Head of caudate nucleus (tissue), 42 donors: ENCODE measurements at regions not wholly inside any gene's neighbourhood (a gene's known extent, or its start where the extent isn't known, plus 50 kb on each side); places are given as distances from the start of the nearest gene placed in this dataset.
"Not testable (repeated sequence)": the region's sequence is repeated elsewhere in the genome, so short reads cannot be mapped to it uniquely, and the experiment has no call there.

Experiments used
- DNase-seq, 42 donors: peaks; one replicate each; pipeline versions ENCODE4 v3.0.0 to v3.0.0-alpha.2; 2020 to 2021; ENCODE audit warnings: mixed read lengths in 7 of 42
- intact Hi-C: fragments of 100-400 bp; cut with DNase I; formaldehyde crosslinking; loops from one replicate; pipeline ENCODE4 v1.15.0; 2022

DNA sequence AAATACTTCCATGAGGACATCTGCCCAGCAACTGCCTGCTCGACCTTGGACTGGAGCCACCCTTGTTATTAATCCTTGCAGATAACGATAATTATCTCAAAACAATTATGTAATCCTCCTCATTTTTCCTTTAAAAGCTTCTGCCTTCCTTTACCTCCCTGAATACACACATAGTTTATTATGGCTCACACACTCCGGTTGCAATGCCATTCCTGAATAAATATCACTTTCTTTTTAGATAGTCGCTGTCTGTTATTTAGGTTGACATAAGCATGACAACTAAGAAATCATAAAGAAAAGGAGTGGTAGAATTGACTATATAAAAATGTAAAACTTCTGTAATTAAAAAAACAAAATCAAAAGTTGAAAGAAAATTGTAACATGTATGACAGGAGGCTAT is 64.8 kb downstream of the B4GALT7 start:
- intact Hi-C loops, DNase-seq: not testable (repeated sequence)

DNA sequence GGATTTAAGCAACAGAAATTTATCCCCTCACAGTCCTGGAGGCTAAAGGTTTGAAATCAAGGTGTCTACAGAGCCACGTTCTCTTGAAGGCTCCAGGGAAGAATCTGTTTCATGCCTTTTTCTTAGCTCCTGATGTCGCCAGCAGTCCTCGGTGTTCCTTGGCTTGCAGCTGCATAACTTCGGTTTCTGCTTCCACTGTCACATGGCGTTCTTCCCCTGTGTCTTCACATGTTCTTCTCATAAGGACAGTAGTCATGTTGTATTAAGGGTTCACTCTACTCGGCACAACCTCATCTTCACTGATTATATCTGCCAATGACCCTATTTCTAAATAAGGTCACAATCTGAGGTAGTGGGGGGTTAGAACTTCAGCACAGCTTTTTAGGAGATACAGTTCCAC is 65.2 kb downstream of the B4GALT7 start:
- intact Hi-C loops, DNase-seq: not testable (repeated sequence)

DNA sequence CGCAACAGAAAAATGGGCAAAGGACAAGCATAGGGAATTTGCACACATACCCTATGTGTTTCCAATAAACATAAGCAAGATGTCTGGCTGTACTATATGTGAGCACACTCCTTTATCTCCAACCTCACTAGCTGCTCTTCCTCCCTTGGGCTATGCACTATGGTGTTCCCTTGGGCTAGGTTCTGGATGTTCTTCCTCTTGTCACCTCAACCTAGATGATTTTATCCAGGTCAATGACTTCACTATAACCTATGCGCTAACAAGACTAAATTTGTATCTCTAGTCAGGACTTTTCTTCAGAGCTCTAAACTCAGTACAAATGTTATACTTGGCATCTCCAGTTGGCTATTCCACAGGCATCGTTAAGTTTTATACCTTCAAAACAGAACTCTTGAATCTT is 66.0 kb downstream of the B4GALT7 start:
- DNase-seq, intact Hi-C loops: not testable (repeated sequence)

DNA sequence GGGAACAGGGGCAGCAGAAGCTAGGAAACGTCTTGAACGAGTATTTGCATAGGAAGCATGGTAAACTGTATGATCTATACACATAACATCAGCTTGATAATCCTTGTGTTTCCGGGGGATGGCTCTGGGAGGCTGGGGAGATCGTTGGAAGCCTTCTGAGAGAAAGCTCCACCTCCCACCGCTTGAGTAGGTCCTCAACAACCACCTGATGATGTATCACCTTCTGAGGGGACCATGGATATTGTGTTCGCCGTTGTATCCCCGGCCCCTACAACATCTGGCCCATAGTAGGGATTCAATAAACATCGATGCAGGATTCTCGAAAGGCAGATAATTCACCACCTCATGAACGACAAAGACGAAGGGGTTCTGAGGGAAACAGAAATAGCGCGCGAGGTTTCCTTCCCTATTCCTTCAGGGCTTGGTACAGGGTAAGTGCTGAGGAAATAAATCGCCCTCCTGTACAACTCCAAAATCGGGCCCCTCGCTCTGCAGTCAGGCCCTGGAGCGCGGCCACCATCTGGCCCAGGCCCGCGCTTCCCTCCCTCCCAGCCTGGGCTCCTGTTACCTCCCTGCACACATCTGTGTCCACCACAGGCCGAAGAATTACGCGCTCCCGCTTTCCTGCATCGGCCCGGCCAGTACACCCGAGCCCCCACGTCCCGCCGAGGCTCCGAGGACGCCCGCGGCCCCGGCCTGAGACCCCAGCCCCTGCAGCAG is 71.3 kb downstream of the B4GALT7 start:
- intact Hi-C loops, DNase-seq: not testable (repeated sequence)

DNA sequence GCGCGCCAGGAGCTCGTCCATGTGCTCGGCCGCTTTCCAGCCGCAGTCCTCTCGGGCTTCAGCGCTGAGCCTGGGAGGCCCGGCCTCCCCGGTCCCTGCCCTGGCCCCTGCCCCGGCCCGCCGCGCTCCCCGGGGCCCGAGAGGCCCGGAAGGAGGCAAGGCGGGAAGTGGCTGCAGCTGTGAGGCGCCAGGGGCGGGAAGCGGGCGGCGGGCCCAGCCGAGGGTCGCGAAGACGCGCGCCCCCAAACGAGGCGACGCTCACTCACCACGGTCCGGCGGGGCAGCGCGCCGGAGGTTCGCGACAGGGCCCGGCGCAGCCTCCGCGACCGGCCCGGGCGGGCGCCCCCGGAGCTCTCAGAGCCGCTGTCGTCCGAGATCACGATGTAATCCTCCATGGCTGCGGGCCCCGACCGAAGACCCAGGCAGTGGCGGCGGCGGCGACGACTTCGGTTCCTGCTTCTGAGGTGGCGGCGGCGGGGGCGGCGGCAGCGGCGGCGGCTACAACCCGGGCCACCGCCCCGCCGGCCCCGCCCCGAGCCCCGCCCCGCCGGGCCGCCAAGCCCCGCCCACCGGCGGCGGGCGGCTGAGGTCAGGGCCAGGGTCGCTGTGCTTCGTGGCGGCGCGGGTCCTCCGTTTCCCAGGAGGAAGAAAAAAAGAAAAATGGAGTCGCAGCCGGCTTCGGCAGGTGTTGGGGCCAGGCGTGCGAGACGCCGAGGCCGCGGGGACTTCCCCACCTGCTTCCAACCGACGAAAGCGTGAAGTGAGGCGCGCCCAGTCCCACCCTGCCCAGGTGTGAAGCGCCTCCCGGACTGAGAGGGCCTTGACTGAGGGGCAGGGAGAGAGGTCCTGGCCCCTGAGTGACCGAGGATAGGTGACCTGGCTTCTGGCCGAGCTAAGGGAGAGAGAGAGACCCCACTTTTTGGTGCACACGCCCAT is 72.1 kb downstream of the B4GALT7 start:
- peak; percentile 8 to 82 (median 65) for DNase-seq
- intact Hi-C loops = not testable (repeated sequence)
